Left lung (tissue), 4 donors: ENCODE measurements at regions not wholly inside any gene's neighbourhood (a gene's known extent, or its start where the extent isn't known, plus 50 kb on each side); places are given as distances from the start of the nearest gene placed in this dataset.

Experiments
- ATAC-seq: fragments of 200-7000 bp; cut with Tn5 transposase; one replicate; pipeline ENCODE4 v1.9.1; 2020; ENCODE audit warnings: moderate library complexity
- DNase-seq, 4 donors: peaks; one replicate each; pipeline ENCODE4 v3.0.0-alpha.2; 2013 to 2020
- H3K27ac ChIP-seq, 2 donors: fragments of 200-600 bp; sonication (generic) in 1 of 2; one replicate each; pipeline versions ENCODE4 v1.5.0 to v1.8.0; 2020 to 2021
- H3K27me3 ChIP-seq, 2 donors: fragments of 200-600 bp; sonication (generic) in 1 of 2; one replicate each; pipeline versions ENCODE4 v1.5.0 to v1.8.0; 2020 to 2021
- H3K36me3 ChIP-seq, 2 donors: fragments of 200-600 bp; sonication (generic) in 1 of 2; one replicate each; pipeline versions ENCODE4 v1.5.0 to v1.8.0; 2020 to 2021
- H3K4me1 ChIP-seq, 2 donors: fragments of 200-600 bp; one replicate each; pipeline ENCODE4 v1.8.0; 2021
- H3K4me3 ChIP-seq, 2 donors: fragments of 200-600 bp; sonication (generic) in 1 of 2; one replicate each; pipeline versions ENCODE4 v1.5.0 to v1.8.0; 2020 to 2021; ENCODE audit warnings: mild to moderate bottlenecking in 1 of 2
- H3K9me3 ChIP-seq, 2 donors: fragments of 200-600 bp; sonication (generic) in 1 of 2; one replicate each; pipeline versions ENCODE4 v1.5.0 to v1.8.0; 2020 to 2021
- intact Hi-C, 2 donors: fragments of 100-400 bp; cut with DNase I; formaldehyde crosslinking; loops; one replicate each; pipeline versions ENCODE4 v1.11.2 to v1.14.2; 2022
- TF ChIP-seq, protein P1 (sequence below), 2 donors: fragments of 200-600 bp; sonication (generic) in 1 of 2; IDR thresholded peaks; one replicate each; pipeline versions ENCODE4 v1.5.0 to v1.8.0; 2021; ENCODE audit warnings: antibody characterized with exemption in 2 of 2
- donor health status: DM: no; HTN: yes; CAD: no.
- donor health status: DM: no; HTN: no; CAD: no.

DNA sequence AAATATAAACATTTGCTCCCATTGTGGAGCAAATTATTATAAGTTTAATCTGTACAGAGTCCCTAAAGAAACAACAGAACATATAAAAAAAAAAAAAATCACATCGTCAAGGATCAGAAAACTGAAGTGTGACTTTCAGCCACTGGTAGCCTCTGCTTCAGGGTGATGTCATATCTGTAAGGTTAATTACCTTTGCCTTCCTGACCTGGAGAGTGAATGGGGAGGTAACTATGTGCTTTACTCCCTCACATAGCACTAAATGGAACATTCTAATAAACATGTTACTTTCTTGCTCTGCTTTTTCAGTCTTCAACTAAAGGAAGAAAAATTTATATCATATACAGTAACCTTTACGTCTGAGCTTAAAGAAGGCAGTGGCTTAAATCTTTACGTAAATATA, 70.3 kb upstream of the TRPM3 start:
- no peak for ATAC-seq
- TF ChIP-seq, protein P1, sequence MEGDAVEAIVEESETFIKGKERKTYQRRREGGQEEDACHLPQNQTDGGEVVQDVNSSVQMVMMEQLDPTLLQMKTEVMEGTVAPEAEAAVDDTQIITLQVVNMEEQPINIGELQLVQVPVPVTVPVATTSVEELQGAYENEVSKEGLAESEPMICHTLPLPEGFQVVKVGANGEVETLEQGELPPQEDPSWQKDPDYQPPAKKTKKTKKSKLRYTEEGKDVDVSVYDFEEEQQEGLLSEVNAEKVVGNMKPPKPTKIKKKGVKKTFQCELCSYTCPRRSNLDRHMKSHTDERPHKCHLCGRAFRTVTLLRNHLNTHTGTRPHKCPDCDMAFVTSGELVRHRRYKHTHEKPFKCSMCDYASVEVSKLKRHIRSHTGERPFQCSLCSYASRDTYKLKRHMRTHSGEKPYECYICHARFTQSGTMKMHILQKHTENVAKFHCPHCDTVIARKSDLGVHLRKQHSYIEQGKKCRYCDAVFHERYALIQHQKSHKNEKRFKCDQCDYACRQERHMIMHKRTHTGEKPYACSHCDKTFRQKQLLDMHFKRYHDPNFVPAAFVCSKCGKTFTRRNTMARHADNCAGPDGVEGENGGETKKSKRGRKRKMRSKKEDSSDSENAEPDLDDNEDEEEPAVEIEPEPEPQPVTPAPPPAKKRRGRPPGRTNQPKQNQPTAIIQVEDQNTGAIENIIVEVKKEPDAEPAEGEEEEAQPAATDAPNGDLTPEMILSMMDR (IDR thresholded peaks at IDR 0.05) = no peak
- H3K9me3 ChIP-seq = peaks cover 0 to 5% of the 10 kb centered on the region in 2 donors

DNA sequence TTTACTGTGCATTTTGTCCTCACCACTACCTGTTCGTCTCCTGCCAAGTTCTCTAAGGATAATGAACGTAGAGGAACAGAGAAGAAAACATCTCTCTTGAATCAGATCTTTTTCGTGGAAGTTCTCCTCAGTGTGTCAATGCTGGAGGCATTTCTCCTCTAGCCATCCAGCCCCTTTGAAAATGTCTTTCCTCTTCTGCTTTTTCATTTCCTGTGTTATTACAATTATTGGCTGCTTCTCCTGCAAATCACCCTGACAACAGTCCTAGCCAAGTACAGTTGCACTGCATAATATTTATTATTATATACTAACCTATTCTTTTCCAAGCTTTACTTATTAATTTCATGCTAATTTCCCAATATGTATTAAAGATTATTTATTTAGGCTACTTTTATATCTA, 61.8 kb upstream of the TRPM3 start:
- Histone ChIP-seq H3K27me3 (no peaks in the 10 kb centered on the region), H3K4me1 (no peaks in the 10 kb centered on the region), H3K36me3 (no peaks in the 10 kb centered on the region), H3K9me3 (no peaks in the 10 kb centered on the region), H3K27ac (no peak overlapping the region), H3K4me3 (no peak overlapping the region)
- no peak for ATAC-seq
- intact Hi-C loops = no loop called here
- TF ChIP-seq, protein P1 (IDR thresholded peaks at IDR 0.05) = no peak
- no peak for DNase-seq

More for the DNA sequence above, 70.3 kb upstream of the TRPM3 start:
- DNase-seq = no peak
- no peak overlapping the region for H3K4me3 ChIP-seq
- H3K27ac ChIP-seq = no peak overlapping the region
- no peaks in the 10 kb centered on the region for H3K4me1 ChIP-seq
- H3K36me3 ChIP-seq = no peaks in the 10 kb centered on the region
- no peaks in the 10 kb centered on the region for H3K27me3 ChIP-seq
- intact Hi-C loops = no loop called here

DNA sequence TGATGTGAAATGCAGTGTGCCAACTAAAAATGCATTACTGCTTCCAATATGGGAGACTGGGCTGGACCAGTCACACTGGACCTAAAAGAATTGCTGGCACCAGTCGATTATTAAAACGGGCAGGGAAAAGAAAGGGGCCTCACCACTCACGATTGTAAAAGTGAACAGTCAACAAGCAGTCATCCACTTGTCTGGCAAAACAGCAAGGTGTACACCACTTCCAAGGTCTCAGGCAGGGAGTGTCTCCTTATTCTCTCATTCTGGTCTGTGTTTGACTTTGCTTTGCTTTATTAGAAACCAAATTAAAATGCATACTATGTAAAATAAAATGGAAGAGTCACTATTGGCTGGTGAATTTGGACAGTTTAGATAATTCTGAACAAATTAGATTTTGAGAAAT, 57.8 kb upstream of the TRPM3 start:
- intact Hi-C loops = no loop called here
- Histone ChIP-seq H3K27ac (no peak overlapping the region), H3K4me1 (no peaks in the 10 kb centered on the region), H3K27me3 (no peaks in the 10 kb centered on the region), H3K9me3 (no peaks in the 10 kb centered on the region), H3K36me3 (no peaks in the 10 kb centered on the region), H3K4me3 (no peak overlapping the region)
- DNase-seq (no peak), ATAC-seq (peak; percentile 90)
- TF ChIP-seq, protein P1 (IDR thresholded peaks at IDR 0.05) = no peak

DNA sequence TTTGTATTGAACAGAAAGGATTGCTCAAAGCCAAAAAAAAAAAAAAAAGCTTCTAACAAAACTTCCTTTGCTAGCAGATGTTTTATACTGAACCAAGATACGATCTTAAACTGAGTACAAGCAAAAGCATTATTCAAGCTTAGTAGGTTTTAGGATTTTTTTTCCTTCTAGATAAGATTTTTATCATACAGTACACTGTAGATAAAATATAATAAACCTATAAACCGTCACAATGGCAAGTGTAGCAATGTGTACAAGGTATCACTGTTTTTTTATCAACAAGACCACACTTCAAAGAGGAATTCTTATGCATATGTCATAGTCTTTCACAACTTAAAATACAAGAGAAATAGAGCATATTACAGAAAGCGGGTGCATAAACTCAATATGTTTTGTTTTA, 56.5 kb upstream of the TRPM3 start:
- H3K4me1 ChIP-seq = no peaks in the 10 kb centered on the region

DNA sequence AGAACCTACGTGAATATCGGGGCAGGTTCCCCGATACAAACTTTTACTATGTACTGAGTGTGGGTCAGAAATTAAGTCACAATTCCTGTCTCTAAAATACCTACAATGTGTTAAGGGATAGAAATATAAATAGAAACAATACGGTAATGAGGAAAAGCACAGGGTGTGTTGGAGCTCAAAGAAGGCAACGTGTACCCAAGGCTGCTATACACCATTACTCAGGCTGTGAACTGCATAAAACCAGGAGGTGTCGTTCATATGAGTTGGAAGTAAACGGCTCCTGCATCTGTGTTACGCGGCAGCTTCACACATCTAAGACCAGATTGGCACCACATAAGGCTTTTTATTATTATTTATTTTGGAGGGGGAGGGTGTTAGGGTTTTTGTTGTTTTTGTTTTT, 50.1 kb upstream of the TRPM3 start:
- TF ChIP-seq, protein P1 (IDR thresholded peaks at IDR 0.05) = no peak
- intact Hi-C loops = no loop called here

More for the DNA sequence above, 56.5 kb upstream of the TRPM3 start:
- DNase-seq (no peak), ATAC-seq (no peak)
- Histone ChIP-seq H3K36me3 (no peaks in the 10 kb centered on the region), H3K4me3 (no peak overlapping the region), H3K9me3 (no peaks in the 10 kb centered on the region), H3K27me3 (no peaks in the 10 kb centered on the region), H3K27ac (no peak overlapping the region)
- intact Hi-C loops = no loop called here
- TF ChIP-seq, protein P1 (IDR thresholded peaks at IDR 0.05) = no peak

More for the DNA sequence above, 50.1 kb upstream of the TRPM3 start:
- Histone ChIP-seq H3K4me1 (no peaks in the 10 kb centered on the region), H3K4me3 (no peak overlapping the region), H3K36me3 (no peaks in the 10 kb centered on the region), H3K9me3 (peaks cover 0 to 5% of the 10 kb centered on the region in 2 donors), H3K27me3 (no peaks in the 10 kb centered on the region), H3K27ac (no peak overlapping the region)
- no peak for ATAC-seq
- no peak for DNase-seq
